MCF 10A (cell line): ENCODE measurements at regions not wholly inside any gene's neighbourhood (a gene's known extent, or its start where the extent isn't known, plus 50 kb on each side); places are given as distances from the start of the nearest gene placed in this dataset.

Experiments used
- BruUV-seq: library from RNA; stranded (reverse); fragments of 400-500 nt; replicated peaks from 2 replicates; lab custom pipeline; 2021; lab: Mats Ljungman, UMichigan
- CTCF ChIA-PET: fragments of 300-600 bp; sonication (Branson Sonifier 250); formaldehyde crosslinking; extraction: SDS; loops from one replicate; lab custom pipeline; 2021; ENCODE audit warnings: antibody characterized with exemption, inconsistent platforms; lab: Yijun Ruan, JAX
- POLR2A ChIA-PET: fragments of 300-600, 350-650 bp; sonication (Branson Sonifier 250); formaldehyde crosslinking; extraction: SDS; loops from one replicate; lab custom pipeline; 2020; ENCODE audit warnings: antibody characterized with exemption, inconsistent platforms; lab: Yijun Ruan, JAX
- DNase-seq: peaks from one replicate; pipeline ENCODE4 v3.0.0-alpha.2; 2018; ENCODE audit not compliant: unreplicated experiment
- H3K27ac Mint-ChIP-seq: one replicate; pipeline ENCODE4 v1.8.0; 2022; ENCODE audit warnings: mild to moderate bottlenecking, low read depth, mixed read lengths; ENCODE audit not compliant: unreplicated experiment
- H3K27me3 Mint-ChIP-seq: one replicate; pipeline ENCODE4 v1.8.0; 2022; ENCODE audit warnings: mixed read lengths; ENCODE audit not compliant: insufficient read depth, unreplicated experiment
- H3K36me3 Mint-ChIP-seq: one replicate; pipeline ENCODE4 v1.8.0; 2022; ENCODE audit warnings: mild to moderate bottlenecking, moderate library complexity, mixed read lengths; ENCODE audit not compliant: insufficient read depth, unreplicated experiment
- H3K4me1 Mint-ChIP-seq: one replicate; pipeline ENCODE4 v1.8.0; 2022; ENCODE audit warnings: mixed read lengths; ENCODE audit not compliant: insufficient read depth, unreplicated experiment
- H3K4me3 Mint-ChIP-seq: one replicate; pipeline ENCODE4 v1.8.0; 2022; ENCODE audit warnings: mild to moderate bottlenecking, moderate library complexity, mixed read lengths; ENCODE audit not compliant: unreplicated experiment
- H3K9me3 Mint-ChIP-seq: one replicate; pipeline ENCODE4 v1.8.0; 2022; ENCODE audit warnings: mixed read lengths; ENCODE audit not compliant: unreplicated experiment
- CTCF ChIP-seq: fragments of 200-600 bp; IDR thresholded peaks from one replicate; pipeline ENCODE4 v1.8.0; 2022; ENCODE audit warnings: antibody characterized with exemption, mild to moderate bottlenecking; ENCODE audit not compliant: unreplicated experiment
- intact Hi-C: fragments of 100-400 bp; cut with micrococcal nuclease; formaldehyde crosslinking; loops from 2 replicates; pipeline ENCODE4 v1.14.1; 2022

GRCh38 chr2:83435989-83436388 is 1023.1 kb downstream of the SUCLG1 start:
- H3K4me1 Mint-ChIP-seq: no peaks in the 10 kb centered on the region
- intact Hi-C loops: no loop called here
- H3K27me3 Mint-ChIP-seq: no peaks in the 10 kb centered on the region
- BruUV-seq: no TSS peak
- H3K27ac Mint-ChIP-seq: no peak overlapping the region
- no peak for TF ChIP-seq CTCF
- H3K36me3 Mint-ChIP-seq: no peaks in the 10 kb centered on the region
- no peak overlapping the region for H3K4me3 Mint-ChIP-seq
- CTCF ChIA-PET: no interaction called here
- no peak for DNase-seq
- no peaks in the 10 kb centered on the region for H3K9me3 Mint-ChIP-seq
- POLR2A ChIA-PET: no interaction called here

GRCh38 chr2:83420993-83421392 is 1038.1 kb downstream of the SUCLG1 start:
- H3K9me3 Mint-ChIP-seq: peaks cover 12% of the 10 kb centered on the region
- DNase-seq: no peak
- H3K27ac Mint-ChIP-seq: no peak overlapping the region
- H3K36me3 Mint-ChIP-seq: no peaks in the 10 kb centered on the region
- intact Hi-C loops: no loop called here
- CTCF ChIA-PET: interaction anchor here (0.6 kb wide), 1 partner anchor 16 kb away, joined by 3 read pairs; no protein-coding TSS in a partner anchor
- H3K4me3 Mint-ChIP-seq: no peak overlapping the region
- BruUV-seq: no TSS peak
- POLR2A ChIA-PET: no interaction called here
- no peaks in the 10 kb centered on the region for H3K27me3 Mint-ChIP-seq
- TF ChIP-seq CTCF: no peak
- no peaks in the 10 kb centered on the region for H3K4me1 Mint-ChIP-seq

GRCh38 chr2:83394134-83394904 is 1064.8 kb downstream of the SUCLG1 start:
- no peaks in the 10 kb centered on the region for H3K9me3 Mint-ChIP-seq
- intact Hi-C loops: no loop called here
- POLR2A ChIA-PET: no interaction called here

GRCh38 chr2:83388804-83389203 is 1070.3 kb downstream of the SUCLG1 start:
- no peaks in the 10 kb centered on the region for H3K9me3 Mint-ChIP-seq
- intact Hi-C loops: no loop called here
- no peaks in the 10 kb centered on the region for H3K36me3 Mint-ChIP-seq
- DNase-seq: no peak
- no peak overlapping the region for H3K4me3 Mint-ChIP-seq
- no peaks in the 10 kb centered on the region for H3K27me3 Mint-ChIP-seq
- no peak for TF ChIP-seq CTCF
- no peaks in the 10 kb centered on the region for H3K4me1 Mint-ChIP-seq
- BruUV-seq: no TSS peak
- no peak overlapping the region for H3K27ac Mint-ChIP-seq
- POLR2A ChIA-PET: no interaction called here
- CTCF ChIA-PET: no interaction called here

More at GRCh38 chr2:83394134-83394904, 1064.8 kb downstream of the SUCLG1 start:
- Mint-ChIP-seq H3K4me1 (peaks cover 9% of the 10 kb centered on the region), H3K27me3 (no peaks in the 10 kb centered on the region), H3K4me3 (no peak overlapping the region), H3K27ac (no peak overlapping the region), H3K36me3 (no peaks in the 10 kb centered on the region)
- no peak for DNase-seq
- BruUV-seq: no TSS peak
- CTCF ChIA-PET: interaction anchor here (0.6 kb wide), 1 partner anchor 23 kb away, joined by 3 read pairs; no protein-coding TSS in a partner anchor
- no peak for TF ChIP-seq CTCF
